ENCODE measurements at regions not wholly inside any gene's neighbourhood (a gene's known extent, or its start where the extent isn't known, plus 50 kb on each side); places are given as distances from the start of the nearest gene placed in this dataset.
"Not testable (repeated sequence)": the region's sequence is repeated elsewhere in the genome, so short reads cannot be mapped to it uniquely, and the experiment has no call there.

- TF ChIP-seq CTCF, POLR2A, EP300, POLR2AphosphoS5 (IDR thresholded peaks at IDR 0.05): not testable (repeated sequence)
Observed at GRCh38 chr16:29274055-29275035, 132.2 kb downstream of the NPIPB11 start.
